Nephron progenitor cell (in vitro differentiated cells): ENCODE measurements at regions not wholly inside any gene's neighbourhood (a gene's known extent, or its start where the extent isn't known, plus 50 kb on each side); places are given as distances from the start of the nearest gene placed in this dataset.

Experiments
- DNase-seq: peaks from one replicate; pipeline ENCODE4 v3.0.0; 2021
- H3K27ac Mint-ChIP-seq: 2 replicates; pipeline ENCODE4 v1.8.0; 2021; ENCODE audit warnings: mild to moderate bottlenecking, moderate library complexity, mixed read lengths
- H3K27me3 Mint-ChIP-seq: 2 replicates; pipeline ENCODE4 v1.8.0; 2021; ENCODE audit warnings: mild to moderate bottlenecking, low read depth, mixed read lengths; ENCODE audit not compliant: poor library complexity
- H3K36me3 Mint-ChIP-seq: 2 replicates; pipeline ENCODE4 v1.8.0; 2021; ENCODE audit warnings: low read depth, mixed read lengths
- H3K4me1 Mint-ChIP-seq: 2 replicates; pipeline ENCODE4 v1.8.0; 2021; ENCODE audit warnings: mixed read lengths
- H3K4me3 Mint-ChIP-seq: 2 replicates; pipeline ENCODE4 v1.8.0; 2021; ENCODE audit warnings: mild to moderate bottlenecking, moderate library complexity, mixed read lengths
- H3K9me3 Mint-ChIP-seq: 2 replicates; pipeline ENCODE4 v1.8.0; 2021; ENCODE audit warnings: mild to moderate bottlenecking, moderate library complexity, mixed read lengths
- TF ChIP-seq, protein P1 (sequence below): fragments of 200-600 bp; sonication (generic); IDR thresholded peaks from 2 replicates; pipeline ENCODE4 v1.5.0; 2021; ENCODE audit warnings: antibody characterized with exemption

DNA sequence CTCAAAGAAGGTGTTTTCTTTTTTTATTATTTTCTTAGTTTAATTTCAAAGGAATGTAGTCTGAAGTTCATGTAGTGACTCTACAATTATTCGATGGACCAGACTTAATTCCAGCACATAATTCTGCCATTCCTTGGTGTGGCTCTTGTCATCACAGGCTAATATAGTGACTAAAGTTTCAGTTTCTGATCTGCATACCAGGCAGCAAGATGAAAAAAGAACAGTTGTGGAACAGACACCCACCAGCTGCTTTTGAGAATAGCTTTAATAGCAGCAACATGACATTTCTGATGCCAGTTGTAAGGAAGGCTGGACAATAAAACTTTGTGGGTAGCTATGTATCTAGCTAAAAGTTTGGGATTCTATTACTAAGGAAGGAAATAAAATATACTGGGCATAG is 676.3 kb upstream of the GRAMD2B start:
- no peak overlapping the region for H3K4me3 Mint-ChIP-seq
- DNase-seq, result no peak
- peaks cover 22% of the 10 kb centered on the region for H3K9me3 Mint-ChIP-seq
- H3K27ac Mint-ChIP-seq, result no peak overlapping the region
- no peaks in the 10 kb centered on the region for H3K4me1 Mint-ChIP-seq
- TF ChIP-seq, protein P1, sequence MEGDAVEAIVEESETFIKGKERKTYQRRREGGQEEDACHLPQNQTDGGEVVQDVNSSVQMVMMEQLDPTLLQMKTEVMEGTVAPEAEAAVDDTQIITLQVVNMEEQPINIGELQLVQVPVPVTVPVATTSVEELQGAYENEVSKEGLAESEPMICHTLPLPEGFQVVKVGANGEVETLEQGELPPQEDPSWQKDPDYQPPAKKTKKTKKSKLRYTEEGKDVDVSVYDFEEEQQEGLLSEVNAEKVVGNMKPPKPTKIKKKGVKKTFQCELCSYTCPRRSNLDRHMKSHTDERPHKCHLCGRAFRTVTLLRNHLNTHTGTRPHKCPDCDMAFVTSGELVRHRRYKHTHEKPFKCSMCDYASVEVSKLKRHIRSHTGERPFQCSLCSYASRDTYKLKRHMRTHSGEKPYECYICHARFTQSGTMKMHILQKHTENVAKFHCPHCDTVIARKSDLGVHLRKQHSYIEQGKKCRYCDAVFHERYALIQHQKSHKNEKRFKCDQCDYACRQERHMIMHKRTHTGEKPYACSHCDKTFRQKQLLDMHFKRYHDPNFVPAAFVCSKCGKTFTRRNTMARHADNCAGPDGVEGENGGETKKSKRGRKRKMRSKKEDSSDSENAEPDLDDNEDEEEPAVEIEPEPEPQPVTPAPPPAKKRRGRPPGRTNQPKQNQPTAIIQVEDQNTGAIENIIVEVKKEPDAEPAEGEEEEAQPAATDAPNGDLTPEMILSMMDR, result no peak
- peaks cover 4% of the 10 kb centered on the region for H3K36me3 Mint-ChIP-seq
- peaks cover 3% of the 10 kb centered on the region for H3K27me3 Mint-ChIP-seq

DNA sequence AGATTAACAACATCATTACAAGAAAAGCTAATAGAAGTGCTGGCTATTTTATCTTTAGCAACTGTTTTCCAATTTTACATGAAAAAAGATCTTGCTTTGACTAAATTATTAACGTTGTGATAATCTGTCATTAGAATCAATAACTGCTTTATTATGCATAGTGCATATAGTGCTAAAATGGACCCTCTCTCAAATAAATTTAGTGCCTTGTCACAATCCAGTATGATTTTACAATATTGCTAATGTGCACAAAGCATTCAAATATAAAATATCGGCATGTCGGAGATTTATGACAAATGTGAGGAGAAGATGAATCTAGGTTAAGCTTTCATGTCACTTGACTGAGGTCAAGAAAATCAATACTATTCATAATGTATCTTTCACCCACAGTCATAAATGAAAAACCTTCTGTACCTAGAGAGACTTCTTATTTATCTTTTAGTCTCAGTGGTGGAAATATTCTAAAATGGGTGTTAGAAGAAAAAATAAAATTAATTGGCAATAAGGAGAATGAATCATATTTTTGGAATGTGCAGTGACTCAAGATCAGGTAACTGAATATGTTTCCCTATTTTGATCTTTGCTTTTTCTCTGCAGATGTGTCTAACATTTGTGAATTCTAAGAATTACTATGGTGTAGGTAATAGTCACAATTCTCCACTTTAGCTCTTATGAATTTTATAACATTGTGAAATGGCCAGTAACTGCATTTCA is 672.9 kb upstream of the GRAMD2B start:
- no peaks in the 10 kb centered on the region for H3K36me3 Mint-ChIP-seq
- no peak for DNase-seq
- no peaks in the 10 kb centered on the region for H3K4me1 Mint-ChIP-seq
- TF ChIP-seq, protein P1, result no peak
- no peak overlapping the region for H3K4me3 Mint-ChIP-seq
- H3K27me3 Mint-ChIP-seq, result peaks cover 3% of the 10 kb centered on the region
- no peaks in the 10 kb centered on the region for H3K9me3 Mint-ChIP-seq
- no peak overlapping the region for H3K27ac Mint-ChIP-seq

DNA sequence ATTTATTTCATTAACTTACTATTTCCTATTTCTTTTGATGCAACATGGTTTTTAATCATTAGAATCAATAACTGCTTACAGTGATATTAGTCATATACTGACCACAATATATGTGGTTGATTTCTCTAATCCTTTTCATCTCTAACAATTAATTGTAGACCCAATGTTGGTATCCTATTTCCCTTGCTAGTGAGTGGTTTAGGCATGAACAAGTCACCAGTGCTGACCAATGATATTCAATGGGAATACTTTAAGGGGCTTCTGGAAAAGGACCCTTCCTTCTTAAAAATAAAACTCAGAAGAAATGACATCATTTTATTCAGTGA is 672.4 kb upstream of the GRAMD2B start:
- no peak for DNase-seq
- peaks cover 3% of the 10 kb centered on the region for H3K27me3 Mint-ChIP-seq
- TF ChIP-seq, protein P1, result no peak

DNA sequence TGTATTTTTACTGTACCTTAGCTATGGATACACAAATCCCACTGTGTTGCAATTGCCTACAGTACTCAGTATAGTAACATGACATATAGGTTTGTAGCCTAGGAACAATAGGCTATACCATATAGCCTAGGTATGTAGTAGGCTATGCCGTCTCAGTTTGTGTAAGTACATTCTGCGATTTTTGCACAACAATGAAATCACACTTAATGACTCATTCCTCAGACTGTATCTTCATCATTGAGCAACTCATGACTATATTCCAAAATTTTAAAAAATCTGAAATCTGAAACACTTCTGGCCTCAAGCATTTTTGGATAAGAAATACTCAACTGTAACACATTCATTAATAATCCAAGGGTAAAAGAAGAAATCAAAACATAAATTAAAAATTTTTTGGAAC is 666.8 kb upstream of the GRAMD2B start:
- H3K9me3 Mint-ChIP-seq, result peaks cover 19% of the 10 kb centered on the region
- TF ChIP-seq, protein P1, result no peak
- no peak overlapping the region for H3K4me3 Mint-ChIP-seq
- peaks cover 16% of the 10 kb centered on the region for H3K36me3 Mint-ChIP-seq
- no peaks in the 10 kb centered on the region for H3K27me3 Mint-ChIP-seq
- H3K4me1 Mint-ChIP-seq, result peaks cover 5% of the 10 kb centered on the region
- no peak for DNase-seq
- H3K27ac Mint-ChIP-seq, result no peak overlapping the region

More for the DNA sequence above, 672.4 kb upstream of the GRAMD2B start:
- Mint-ChIP-seq H3K4me1 (no peaks in the 10 kb centered on the region), H3K36me3 (no peaks in the 10 kb centered on the region), H3K9me3 (no peaks in the 10 kb centered on the region), H3K4me3 (no peak overlapping the region), H3K27ac (no peak overlapping the region)

DNA sequence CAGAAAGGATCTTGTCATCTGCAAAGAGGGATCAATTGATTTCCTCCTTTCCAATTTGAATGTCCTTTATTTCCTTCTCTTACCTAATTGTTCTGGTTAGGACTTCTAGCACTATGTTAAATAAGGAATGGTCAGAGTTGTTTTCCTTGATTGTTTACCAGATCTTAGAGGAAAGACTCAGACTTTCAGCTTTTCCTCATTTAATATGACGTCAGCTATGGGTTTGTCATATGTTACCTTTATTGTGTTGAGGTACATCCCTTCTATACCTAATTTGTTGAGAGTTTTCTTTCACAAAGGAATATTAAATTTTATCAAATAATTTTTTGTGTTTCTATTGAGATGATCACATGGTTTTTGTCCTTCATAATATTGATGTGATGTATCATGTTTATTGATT is 656.5 kb upstream of the GRAMD2B start:
- Mint-ChIP-seq H3K27me3 (no peaks in the 10 kb centered on the region), H3K36me3 (no peaks in the 10 kb centered on the region)

More for the DNA sequence above, 656.5 kb upstream of the GRAMD2B start:
- H3K27ac Mint-ChIP-seq, result no peak overlapping the region
- no peak for DNase-seq
- TF ChIP-seq, protein P1, result no peak
- no peaks in the 10 kb centered on the region for H3K4me1 Mint-ChIP-seq
- H3K4me3 Mint-ChIP-seq, result no peak overlapping the region
- H3K9me3 Mint-ChIP-seq, result peaks cover 22% of the 10 kb centered on the region
